ENCODE measurements at regions not wholly inside any gene's neighbourhood (a gene's known extent, or its start where the extent isn't known, plus 50 kb on each side); places are given as distances from the start of the nearest gene placed in this dataset.

GRCh38 chr13:106633321-106633720 lies 65.4 kb upstream of the ARGLU1 start:
- H3K27me3 ChIP-seq (ENCODE audit: insufficient read depth, low read depth) = no peaks in the 10 kb centered on the region
- no peak for TF ChIP-seq CTCF (conservative IDR thresholded peaks at IDR 0.05; ENCODE audit: low read depth, low read length)
- no peak overlapping the region for H2AFZ ChIP-seq (ENCODE audit: low read depth)

GRCh38 chr13:106630650-106631049 lies 62.7 kb upstream of the ARGLU1 start:
- Histone ChIP-seq H3K4me3 (IDR thresholded peaks at IDR 0.05; ENCODE audit: insufficient read depth, low read depth, low read length) (no peak overlapping the region), H2AFZ (ENCODE audit: low read depth) (no peak overlapping the region), H3K36me3 (ENCODE audit: insufficient read depth) (no peaks in the 10 kb centered on the region), H3K9ac (no peak overlapping the region), H4K20me1 (ENCODE audit: insufficient read depth) (no peaks in the 10 kb centered on the region), H3K4me2 (no peak overlapping the region), H3K27ac (no peak overlapping the region), H3K27me3 (ENCODE audit: insufficient read depth, low read depth) (no peaks in the 10 kb centered on the region), H3K79me2 (ENCODE audit: insufficient read depth, low read depth) (no peaks in the 10 kb centered on the region), H3K4me1 (ENCODE audit: low read depth, poor library complexity, severe bottlenecking) (no peaks in the 10 kb centered on the region)
- no peak for TF ChIP-seq CTCF (conservative IDR thresholded peaks at IDR 0.05; ENCODE audit: low read depth, low read length)

More at GRCh38 chr13:106633321-106633720, 65.4 kb upstream of the ARGLU1 start:
- no peak overlapping the region for H3K4me3 ChIP-seq (IDR thresholded peaks at IDR 0.05; ENCODE audit: insufficient read depth, low read depth, low read length)
- no peaks in the 10 kb centered on the region for H4K20me1 ChIP-seq (ENCODE audit: insufficient read depth)
- no peak overlapping the region for H3K27ac ChIP-seq
- H3K9ac ChIP-seq = no peak overlapping the region
- no peak overlapping the region for H3K4me2 ChIP-seq
- no peaks in the 10 kb centered on the region for H3K79me2 ChIP-seq (ENCODE audit: insufficient read depth, low read depth)
- no peaks in the 10 kb centered on the region for H3K36me3 ChIP-seq (ENCODE audit: insufficient read depth)
- no peaks in the 10 kb centered on the region for H3K4me1 ChIP-seq (ENCODE audit: low read depth, poor library complexity, severe bottlenecking)

GRCh38 chr13:106630162-106630561 lies 62.2 kb upstream of the ARGLU1 start:
- Histone ChIP-seq H3K9ac (no peak overlapping the region), H4K20me1 (ENCODE audit: insufficient read depth) (no peaks in the 10 kb centered on the region), H3K27ac (no peak overlapping the region), H3K4me2 (no peak overlapping the region), H3K27me3 (ENCODE audit: insufficient read depth, low read depth) (no peaks in the 10 kb centered on the region), H3K4me3 (IDR thresholded peaks at IDR 0.05; ENCODE audit: insufficient read depth, low read depth, low read length) (no peak overlapping the region), H3K4me1 (ENCODE audit: low read depth, poor library complexity, severe bottlenecking) (no peaks in the 10 kb centered on the region), H2AFZ (ENCODE audit: low read depth) (no peak overlapping the region), H3K79me2 (ENCODE audit: insufficient read depth, low read depth) (no peaks in the 10 kb centered on the region), H3K36me3 (ENCODE audit: insufficient read depth) (no peaks in the 10 kb centered on the region)
- no peak for TF ChIP-seq CTCF (conservative IDR thresholded peaks at IDR 0.05; ENCODE audit: low read depth, low read length)

- Histone ChIP-seq H3K4me1 (ENCODE audit: low read depth, poor library complexity, severe bottlenecking) (no peaks in the 10 kb centered on the region), H3K4me3 (IDR thresholded peaks at IDR 0.05; ENCODE audit: insufficient read depth, low read depth, low read length) (no peak overlapping the region), H3K79me2 (ENCODE audit: insufficient read depth, low read depth) (no peaks in the 10 kb centered on the region), H3K27ac (no peak overlapping the region), H4K20me1 (ENCODE audit: insufficient read depth) (no peaks in the 10 kb centered on the region), H3K9ac (no peak overlapping the region), H2AFZ (ENCODE audit: low read depth) (no peak overlapping the region), H3K27me3 (ENCODE audit: insufficient read depth, low read depth) (no peaks in the 10 kb centered on the region), H3K4me2 (no peak overlapping the region), H3K36me3 (ENCODE audit: insufficient read depth) (no peaks in the 10 kb centered on the region)
- no peak for TF ChIP-seq CTCF (conservative IDR thresholded peaks at IDR 0.05; ENCODE audit: low read depth, low read length)
Measured at GRCh38 chr13:106628936-106629659, 61.2 kb upstream of the ARGLU1 start.

All from KMS-11 (cell line).